Endodermal cell (in vitro differentiated cells): ENCODE measurements at regions not wholly inside any gene's neighbourhood (a gene's known extent, or its start where the extent isn't known, plus 50 kb on each side); places are given as distances from the start of the nearest gene placed in this dataset.

Source experiments
- DNase-seq: peaks from one replicate; pipeline ENCODE4 v3.0.0-alpha.2; 2017
- H3K27ac ChIP-seq: 2 replicates; pipeline ENCODE4 v1.5.1; 2013; ENCODE audit warnings: mild to moderate bottlenecking, low read depth, low read length, moderate library complexity
- H3K27me3 ChIP-seq: 2 replicates; pipeline ENCODE4 v1.6.1; 2013; ENCODE audit warnings: mild to moderate bottlenecking, low read length, moderate library complexity; ENCODE audit not compliant: insufficient read depth, control insufficient read depth, poor library complexity, severe bottlenecking
- H3K36me3 ChIP-seq: 2 replicates; pipeline ENCODE4 v1.7.0; 2013; ENCODE audit warnings: mild to moderate bottlenecking, low read length, moderate library complexity; ENCODE audit not compliant: control insufficient read depth, insufficient read depth
- H3K4me1 ChIP-seq: one replicate; pipeline ENCODE4 v1.7.0; 2013; ENCODE audit warnings: low read length; ENCODE audit not compliant: control insufficient read depth, insufficient read depth
- H3K4me3 ChIP-seq: 2 replicates; pipeline ENCODE4 v1.5.1; 2013; ENCODE audit warnings: mild to moderate bottlenecking, low read length, moderate library complexity
- H3K9ac ChIP-seq: 2 replicates; pipeline ENCODE4 v1.6.1; 2013; ENCODE audit warnings: mild to moderate bottlenecking, low read length, moderate library complexity; ENCODE audit not compliant: poor library complexity, severe bottlenecking; ENCODE audit errors: extremely low read depth
- H3K9me3 ChIP-seq: 2 replicates; pipeline ENCODE4 v1.6.1; 2013; ENCODE audit warnings: mild to moderate bottlenecking, low read length, moderate library complexity; ENCODE audit not compliant: control insufficient read depth
- H3K27ac Mint-ChIP-seq: 2 replicates; pipeline ENCODE4 v1.8.0; 2020; ENCODE audit warnings: mixed read lengths
- H3K27me3 Mint-ChIP-seq: 2 replicates; pipeline ENCODE4 v1.8.0; 2021; ENCODE audit warnings: mild to moderate bottlenecking, mixed read lengths; ENCODE audit not compliant: insufficient read depth
- H3K36me3 Mint-ChIP-seq: 2 replicates; pipeline ENCODE4 v1.8.0; 2020; ENCODE audit warnings: low read depth, mixed read lengths
- H3K4me1 Mint-ChIP-seq: 2 replicates; pipeline ENCODE4 v1.8.0; 2020; ENCODE audit warnings: mixed read lengths
- H3K4me3 Mint-ChIP-seq: 2 replicates; pipeline ENCODE4 v1.8.0; 2020; ENCODE audit warnings: mild to moderate bottlenecking, moderate library complexity, mixed read lengths
- H3K9me3 Mint-ChIP-seq: 2 replicates; pipeline ENCODE4 v1.8.0; 2020; ENCODE audit warnings: mild to moderate bottlenecking, mixed read lengths
- WGBS, 2 experiments: methylation state at CpG; one replicate each; pipeline versions ENCODE4 v1.1.5 to v1.1.7; 2013; ENCODE audit warnings: missing lambda C conversion rate in 2 of 2, mixed read lengths in 1 of 2; ENCODE audit not compliant: insufficient coverage in 1 of 2, insufficient read length in 1 of 2; 5-methylcytosine and 5-hydroxymethylcytosine counted together
- TF ChIP-seq, protein P1 (sequence below): fragments of 200-600 bp; sonication (generic); conservative IDR thresholded peaks from 2 replicates; pipeline ENCODE4 v1.5.0; 2021; ENCODE audit warnings: antibody characterized with exemption, mild to moderate bottlenecking

DNA sequence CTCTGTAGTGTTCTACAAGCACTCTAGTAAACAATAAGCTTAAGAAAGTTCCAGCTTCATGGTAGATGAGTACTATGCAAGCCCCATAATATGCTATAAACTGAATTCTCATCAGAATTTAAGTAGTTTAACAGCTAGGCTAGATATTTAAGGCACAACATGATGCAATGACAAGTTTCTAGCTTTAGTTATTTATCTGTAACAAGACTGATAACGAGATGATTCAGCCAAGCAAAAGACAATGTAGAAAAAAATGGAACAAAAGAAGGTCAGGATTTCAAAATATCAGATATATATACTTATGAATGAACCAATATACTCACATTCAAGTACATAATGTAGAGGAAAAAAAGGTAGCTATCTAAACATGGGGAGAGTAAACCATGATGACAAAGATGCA, 61.0 kb upstream of the RERGL start:
- Histone ChIP-seq H3K27me3 (no peaks in the 10 kb centered on the region), H3K9me3 (peaks cover 18% of the 10 kb centered on the region), H3K36me3 (no peaks in the 10 kb centered on the region), H3K4me1 (no peaks in the 10 kb centered on the region), H3K4me3 (no peak overlapping the region), H3K9ac (no peak overlapping the region), H3K27ac (no peak overlapping the region)
- Mint-ChIP-seq H3K27me3 (no peaks in the 10 kb centered on the region), H3K4me3 (no peak overlapping the region), H3K9me3 (peaks cover 15% of the 10 kb centered on the region), H3K36me3 (peaks cover 13% of the 10 kb centered on the region), H3K4me1 (peaks cover 17% of the 10 kb centered on the region), H3K27ac (no peak overlapping the region)
- no peak for DNase-seq
- TF ChIP-seq, protein P1, sequence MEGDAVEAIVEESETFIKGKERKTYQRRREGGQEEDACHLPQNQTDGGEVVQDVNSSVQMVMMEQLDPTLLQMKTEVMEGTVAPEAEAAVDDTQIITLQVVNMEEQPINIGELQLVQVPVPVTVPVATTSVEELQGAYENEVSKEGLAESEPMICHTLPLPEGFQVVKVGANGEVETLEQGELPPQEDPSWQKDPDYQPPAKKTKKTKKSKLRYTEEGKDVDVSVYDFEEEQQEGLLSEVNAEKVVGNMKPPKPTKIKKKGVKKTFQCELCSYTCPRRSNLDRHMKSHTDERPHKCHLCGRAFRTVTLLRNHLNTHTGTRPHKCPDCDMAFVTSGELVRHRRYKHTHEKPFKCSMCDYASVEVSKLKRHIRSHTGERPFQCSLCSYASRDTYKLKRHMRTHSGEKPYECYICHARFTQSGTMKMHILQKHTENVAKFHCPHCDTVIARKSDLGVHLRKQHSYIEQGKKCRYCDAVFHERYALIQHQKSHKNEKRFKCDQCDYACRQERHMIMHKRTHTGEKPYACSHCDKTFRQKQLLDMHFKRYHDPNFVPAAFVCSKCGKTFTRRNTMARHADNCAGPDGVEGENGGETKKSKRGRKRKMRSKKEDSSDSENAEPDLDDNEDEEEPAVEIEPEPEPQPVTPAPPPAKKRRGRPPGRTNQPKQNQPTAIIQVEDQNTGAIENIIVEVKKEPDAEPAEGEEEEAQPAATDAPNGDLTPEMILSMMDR, result no peak
- WGBS, 2 experiments, result 89% methylated on average over 1 of the region's 1 CpG; no CpG with 5 or more reads in 1 of the 2 experiments

DNA sequence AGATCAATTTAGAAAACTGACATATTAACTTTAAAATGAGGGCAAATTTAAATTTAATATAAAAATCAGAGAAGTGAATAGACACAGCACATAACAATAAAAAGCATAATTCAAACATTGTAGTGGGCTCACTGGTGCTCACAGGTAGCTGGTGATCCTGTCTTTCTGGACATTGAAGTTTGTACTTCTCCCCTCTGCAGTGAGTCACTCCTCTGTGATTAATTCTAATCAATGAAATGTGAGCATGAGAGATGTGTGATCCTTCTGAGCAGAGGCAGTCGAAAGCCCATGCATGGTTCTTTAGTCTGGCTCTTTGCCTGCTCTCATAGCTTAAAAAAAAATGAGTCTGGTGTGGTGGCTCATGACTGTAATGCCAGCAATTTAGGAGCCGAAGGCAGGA, 59.0 kb upstream of the RERGL start:
- Histone ChIP-seq H3K4me1 (no peaks in the 10 kb centered on the region), H3K4me3 (no peak overlapping the region)
- H3K36me3 Mint-ChIP-seq, result no peaks in the 10 kb centered on the region

DNA sequence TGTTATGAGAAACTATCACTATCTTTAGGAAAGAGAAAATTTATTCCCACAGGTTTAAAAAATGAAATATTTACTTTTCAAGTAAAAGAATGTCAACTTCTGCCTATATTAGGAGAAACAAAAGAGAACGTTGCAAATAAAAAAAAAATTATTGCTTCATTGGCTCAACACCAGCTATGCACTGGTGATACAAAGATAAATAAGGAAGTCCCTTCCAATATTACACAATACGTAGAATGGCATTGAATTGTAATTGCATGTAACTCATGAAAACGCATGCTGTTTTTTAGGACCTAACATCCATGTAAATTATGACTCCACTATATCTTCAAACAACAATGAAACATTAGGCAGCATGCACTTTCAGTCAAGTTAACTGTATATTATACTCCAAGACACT, 56.4 kb upstream of the RERGL start:
- WGBS, 2 experiments, result 96 to 100% methylated on average over 2 to 3 of the region's 3 CpGs
- no peaks in the 10 kb centered on the region for H3K27me3 ChIP-seq
- H3K9me3 ChIP-seq, result no peaks in the 10 kb centered on the region
- no peak overlapping the region for H3K4me3 Mint-ChIP-seq
- no peak for DNase-seq
- no peaks in the 10 kb centered on the region for H3K9me3 Mint-ChIP-seq
- TF ChIP-seq, protein P1, result no peak
- no peak overlapping the region for H3K4me3 ChIP-seq
- H3K27ac Mint-ChIP-seq, result no peak overlapping the region
- peaks cover 2% of the 10 kb centered on the region for H3K4me1 Mint-ChIP-seq
- no peak overlapping the region for H3K27ac ChIP-seq
- no peak overlapping the region for H3K9ac ChIP-seq
- no peaks in the 10 kb centered on the region for H3K36me3 Mint-ChIP-seq
- H3K4me1 ChIP-seq, result no peaks in the 10 kb centered on the region
- no peaks in the 10 kb centered on the region for H3K36me3 ChIP-seq
- H3K27me3 Mint-ChIP-seq, result no peaks in the 10 kb centered on the region

More for the DNA sequence above, 59.0 kb upstream of the RERGL start:
- H3K27me3 Mint-ChIP-seq, result no peaks in the 10 kb centered on the region
- H3K27ac Mint-ChIP-seq, result no peak overlapping the region
- Histone ChIP-seq H3K9ac (no peak overlapping the region), H3K27me3 (no peaks in the 10 kb centered on the region), H3K9me3 (no peaks in the 10 kb centered on the region), H3K27ac (no peak overlapping the region), H3K36me3 (no peaks in the 10 kb centered on the region)
- peaks cover 10% of the 10 kb centered on the region for H3K4me1 Mint-ChIP-seq
- no peaks in the 10 kb centered on the region for H3K9me3 Mint-ChIP-seq
- 75 to 93% methylated on average over 1 to 2 of the region's 2 CpGs for WGBS, 2 experiments
- no peak for DNase-seq
- TF ChIP-seq, protein P1, result no peak
- H3K4me3 Mint-ChIP-seq, result no peak overlapping the region
